ENCODE measurements at regions not wholly inside any gene's neighbourhood (a gene's known extent, or its start where the extent isn't known, plus 50 kb on each side); places are given as distances from the start of the nearest gene placed in this dataset.
"Not testable (repeated sequence)": the region's sequence is repeated elsewhere in the genome, so short reads cannot be mapped to it uniquely, and the experiment has no call there.

- H3K36me3 Mint-ChIP-seq (ENCODE audit: low read depth); DNase-seq; H3K9me3 Mint-ChIP-seq; H3K27me3 Mint-ChIP-seq; H3K4me3 Mint-ChIP-seq; H3K4me1 Mint-ChIP-seq; H3K27ac Mint-ChIP-seq; intact Hi-C loops (cut with micrococcal nuclease): not testable (repeated sequence)
These were observed 54.2 kb upstream of the LGALS9B start for GRCh38 chr17:20521532-20521931.

- intact Hi-C loops (cut with micrococcal nuclease); H3K36me3 Mint-ChIP-seq (ENCODE audit: low read depth); H3K4me1 Mint-ChIP-seq; H3K9me3 Mint-ChIP-seq; H3K27ac Mint-ChIP-seq; DNase-seq; H3K27me3 Mint-ChIP-seq; H3K4me3 Mint-ChIP-seq: not testable (repeated sequence)
These were observed 51.1 kb upstream of the LGALS9B start for GRCh38 chr17:20518462-20518861.

- H3K9me3 Mint-ChIP-seq; intact Hi-C loops (cut with micrococcal nuclease); H3K27ac Mint-ChIP-seq; H3K36me3 Mint-ChIP-seq (ENCODE audit: low read depth); H3K27me3 Mint-ChIP-seq; H3K4me3 Mint-ChIP-seq; H3K4me1 Mint-ChIP-seq: not testable (repeated sequence)
- peak; percentile 67 for DNase-seq
These were observed 50.1 kb upstream of the LGALS9B start for GRCh38 chr17:20517392-20517791.
